ENCODE measurements at regions not wholly inside any gene's neighbourhood (a gene's known extent, or its start where the extent isn't known, plus 50 kb on each side); places are given as distances from the start of the nearest gene placed in this dataset.

DNA sequence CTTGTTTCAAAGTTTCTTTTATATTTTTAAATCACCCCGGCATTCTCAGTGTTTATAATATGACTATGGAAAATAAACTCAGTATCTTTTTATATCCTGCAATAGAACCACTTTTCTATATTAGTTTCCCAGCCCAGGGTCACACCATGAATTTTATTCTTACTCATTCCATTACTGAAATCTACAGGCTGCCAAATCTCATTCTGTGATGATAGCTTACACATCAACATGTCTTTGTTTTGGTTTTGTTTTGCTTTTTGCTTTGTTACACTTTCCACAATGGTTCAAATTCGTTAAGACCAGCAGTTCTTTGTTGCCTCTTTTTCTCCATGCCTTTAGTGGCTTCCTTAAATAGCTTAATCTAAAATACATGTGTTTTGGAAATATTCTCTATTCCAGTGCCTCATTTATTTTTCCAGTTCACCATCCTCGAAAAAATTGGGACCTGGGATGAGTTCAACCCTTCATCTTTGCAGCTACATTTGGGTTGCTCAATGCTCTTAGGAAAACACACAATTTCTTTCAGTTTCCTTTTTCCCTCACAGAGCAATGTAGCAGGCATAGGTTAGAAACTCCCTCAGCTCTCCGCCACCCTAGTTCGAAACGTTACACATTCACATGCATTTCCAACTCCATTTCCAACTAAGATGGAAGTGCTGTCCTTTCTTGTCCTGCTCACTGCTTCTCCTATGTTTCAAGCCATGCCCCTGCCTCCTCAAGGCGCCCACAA is 1146.3 kb downstream of the MAT2B start:
- DNase-seq: no peak

DNA sequence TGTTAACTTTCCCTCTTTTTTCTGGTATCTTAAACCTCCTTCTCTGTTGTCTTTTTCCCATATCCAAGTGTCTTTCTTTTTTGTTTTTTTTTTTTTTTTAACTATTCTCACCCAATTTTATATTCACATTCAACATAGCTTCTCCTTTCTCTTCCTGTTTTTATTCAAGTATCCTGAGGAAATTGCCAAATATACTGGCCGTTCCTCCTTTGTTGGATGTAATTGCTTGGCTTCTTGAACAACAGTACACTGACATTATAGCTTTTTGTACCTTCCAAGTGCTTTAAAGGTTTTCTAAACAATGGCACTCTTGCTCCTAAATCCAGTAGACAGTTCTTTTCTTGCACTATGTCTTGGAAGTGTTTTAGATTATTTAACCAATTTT is 1146.8 kb downstream of the MAT2B start:
- no peak for DNase-seq

DNA sequence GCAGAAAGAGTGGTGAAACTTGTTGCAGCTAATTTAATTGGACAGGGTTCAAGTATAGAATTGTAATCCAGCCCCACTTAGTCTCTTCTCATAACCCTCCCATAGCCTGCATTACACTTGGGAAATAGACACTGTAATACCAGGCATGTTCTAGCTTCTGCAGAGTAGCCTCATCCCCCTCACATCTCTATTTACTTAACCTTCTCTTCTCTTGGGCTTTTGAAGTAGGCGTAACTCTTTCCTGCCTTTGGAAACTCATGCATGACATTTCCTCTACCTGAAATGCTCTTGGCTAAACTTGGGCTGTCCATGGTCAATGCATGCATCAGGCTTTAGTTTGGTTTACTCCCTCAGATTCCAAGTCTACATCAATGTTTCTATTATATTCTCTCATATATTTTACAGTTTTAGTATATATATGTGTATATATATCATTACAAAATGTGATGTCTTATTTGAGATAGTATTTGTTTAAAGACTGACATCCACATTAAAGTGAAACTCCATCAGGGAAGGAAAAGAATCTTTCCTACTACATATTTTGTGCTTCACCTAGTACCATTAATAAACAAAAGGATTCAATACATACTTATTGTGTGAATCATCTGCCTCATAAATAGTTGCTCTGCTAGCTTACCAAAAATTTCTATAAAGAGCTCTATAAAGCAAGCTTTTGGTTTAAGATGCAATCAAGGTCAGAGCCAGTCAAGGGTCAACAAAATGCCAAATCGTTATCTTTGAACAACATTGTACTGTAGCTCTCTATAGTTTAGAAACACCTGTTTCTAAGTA is 1158.0 kb downstream of the MAT2B start:
- DNase-seq: no peak

DNA sequence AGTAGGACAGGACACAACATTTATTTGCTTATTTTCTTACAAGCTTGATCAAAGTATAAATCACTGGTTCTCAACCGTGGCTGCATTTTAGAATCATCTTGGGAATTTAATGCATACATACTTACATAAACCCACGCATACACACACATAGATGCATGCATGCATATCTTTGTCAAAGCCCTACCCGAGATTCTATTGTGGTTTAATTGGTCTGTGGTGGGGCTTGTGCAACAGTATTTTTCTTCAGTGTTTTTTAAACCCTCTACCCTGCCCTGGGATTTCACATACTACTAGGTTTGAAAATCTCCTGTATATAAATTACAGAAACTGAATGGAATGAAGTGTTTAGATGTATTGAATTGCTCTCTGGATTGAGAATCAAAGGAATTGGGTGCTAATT is 1166.2 kb downstream of the MAT2B start:
- DNase-seq: no peak

DNA sequence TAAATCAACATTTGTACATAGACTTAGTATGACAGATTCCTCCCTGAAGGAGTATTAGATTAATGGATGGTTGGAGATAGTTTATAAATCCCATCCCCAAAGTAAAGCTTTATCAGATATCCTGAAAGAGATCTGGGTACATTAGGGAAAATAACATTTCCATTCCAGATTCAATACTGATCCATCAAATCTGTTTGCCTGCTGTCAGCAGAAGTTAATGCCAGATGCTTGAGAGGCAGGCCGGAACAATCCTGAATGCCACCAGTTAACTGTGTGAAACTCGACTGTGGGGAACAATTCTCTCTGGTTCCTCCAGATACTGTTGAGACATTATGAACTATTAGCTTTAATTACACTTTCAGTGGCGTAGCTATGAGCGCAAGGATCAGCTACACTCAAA is 1166.8 kb downstream of the MAT2B start:
- DNase-seq: no peak

DNA sequence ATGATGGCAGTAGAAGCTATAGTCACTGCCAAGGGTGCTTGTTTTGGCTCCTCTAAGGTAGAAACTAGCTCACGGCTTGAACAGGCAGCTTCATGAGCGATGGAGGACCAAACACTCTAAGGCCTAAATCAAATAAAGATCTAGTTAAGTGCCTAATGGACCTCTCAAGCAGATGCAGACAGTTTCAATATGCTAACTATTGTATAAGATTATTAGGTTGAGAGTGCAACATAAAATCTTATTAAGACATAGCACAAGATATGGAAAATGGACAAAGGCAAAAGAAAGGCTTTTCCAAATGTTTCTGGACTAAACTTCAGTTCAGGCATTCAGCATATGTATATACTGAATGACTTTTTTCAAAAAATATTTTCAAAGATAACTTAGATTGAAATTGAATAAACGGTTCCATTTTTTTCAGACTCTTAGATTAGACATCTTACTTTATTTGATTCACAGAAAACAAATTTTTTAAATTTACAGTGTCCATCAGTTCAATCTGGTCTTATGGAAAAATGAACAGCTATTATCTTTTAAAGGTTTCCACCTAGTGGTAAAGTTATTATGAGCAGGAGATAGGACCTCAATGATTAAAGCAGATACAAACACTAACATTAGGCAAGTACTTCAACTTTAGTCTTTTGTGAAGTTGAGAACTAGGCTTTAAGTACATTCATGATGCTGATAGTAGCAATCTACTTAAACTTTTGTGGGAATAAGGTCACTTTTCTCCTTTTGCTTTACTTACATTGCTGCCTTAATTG is 1167.7 kb downstream of the MAT2B start:
- DNase-seq: no peak

DNA sequence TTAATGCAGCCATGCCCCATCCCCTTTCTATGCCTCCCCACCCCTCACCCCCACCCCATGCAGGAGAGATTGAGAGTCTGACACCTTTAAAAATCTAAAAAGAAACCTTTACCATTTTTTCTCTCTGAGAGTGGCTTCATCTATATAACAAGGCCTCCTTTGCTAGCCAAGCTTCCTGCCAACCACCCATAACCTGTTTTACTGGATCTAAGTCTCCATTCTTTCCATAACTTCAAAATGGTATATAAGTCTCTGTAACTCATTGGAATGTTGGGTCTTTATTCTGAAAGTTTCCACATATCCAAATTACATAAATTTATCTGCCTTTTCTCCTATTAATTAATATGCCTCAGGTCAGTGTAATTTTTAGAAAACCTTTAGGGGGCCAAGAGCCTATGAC is 1174.0 kb downstream of the MAT2B start:
- no peak for DNase-seq

DNA sequence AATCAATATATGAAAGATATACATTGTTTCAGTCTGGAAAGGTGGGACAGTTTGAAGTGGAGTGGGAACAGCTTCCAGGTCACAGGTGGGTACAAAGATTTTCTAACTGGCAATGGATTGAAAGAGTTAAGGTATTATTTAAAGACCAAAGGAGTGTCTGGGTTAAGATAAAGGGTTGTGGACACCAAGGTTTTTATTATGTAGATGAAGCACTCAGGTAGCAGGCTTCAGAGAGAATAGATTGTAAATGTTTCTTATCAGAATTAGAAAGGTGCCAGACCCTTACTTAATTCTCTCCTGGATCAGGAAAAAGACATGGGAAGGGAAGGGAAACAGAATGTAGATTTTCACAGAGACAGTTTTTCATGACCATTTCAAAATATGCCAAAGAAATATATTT is 1174.8 kb downstream of the MAT2B start:
- DNase-seq: no peak

DNA sequence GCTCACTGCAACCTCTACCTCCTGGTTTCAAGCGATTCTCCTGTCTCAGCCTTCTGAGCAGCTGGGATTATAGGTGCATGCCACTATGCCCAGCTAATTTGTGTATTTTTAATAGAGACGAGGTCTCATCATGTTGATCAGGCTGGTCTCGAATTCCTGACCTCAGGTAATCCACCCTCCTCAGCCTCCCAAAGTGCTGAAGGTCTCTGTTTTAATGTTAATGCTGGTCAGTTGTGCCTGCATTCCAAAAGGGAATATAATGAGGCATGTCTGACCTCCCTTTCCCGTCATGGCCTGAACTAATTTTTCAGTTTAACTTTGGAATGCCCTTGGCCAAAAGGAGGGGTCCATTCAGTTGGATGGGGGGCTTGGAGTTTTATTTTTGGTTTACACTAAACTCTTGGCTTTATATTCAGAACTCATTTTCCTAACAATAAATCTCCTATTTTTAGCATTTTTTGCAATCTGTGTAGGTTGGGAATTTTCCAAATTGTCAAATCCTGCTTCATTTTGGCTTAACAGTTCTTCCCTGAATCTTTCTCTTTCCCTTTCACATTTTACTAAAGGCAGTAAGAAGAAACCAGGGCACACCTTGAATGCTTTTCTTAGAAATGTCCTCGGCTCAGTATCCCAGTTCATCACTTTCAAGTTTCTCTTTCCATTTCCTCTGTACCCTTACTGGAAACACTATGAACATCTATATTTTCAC is 1175.5 kb downstream of the MAT2B start:
- no peak for DNase-seq

DNA sequence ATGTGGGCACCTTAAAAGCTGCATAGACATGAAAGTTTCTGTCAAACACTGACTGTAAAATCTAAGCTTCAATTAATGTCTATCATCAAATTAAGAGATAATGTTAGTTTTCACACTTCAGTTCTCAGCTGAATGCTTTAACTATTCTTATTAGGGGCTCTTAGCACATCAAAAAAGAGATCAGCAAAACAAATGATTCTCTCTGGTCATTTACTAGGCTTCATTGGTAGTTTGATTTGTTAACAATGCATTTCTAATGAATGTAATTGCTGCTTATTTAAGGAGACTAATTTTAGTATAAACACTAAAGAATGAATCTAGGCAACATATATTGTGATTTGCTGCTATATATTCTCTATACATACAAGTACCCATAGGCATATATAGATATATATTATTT is 1182.0 kb downstream of the MAT2B start:
- no peak for DNase-seq

DNA sequence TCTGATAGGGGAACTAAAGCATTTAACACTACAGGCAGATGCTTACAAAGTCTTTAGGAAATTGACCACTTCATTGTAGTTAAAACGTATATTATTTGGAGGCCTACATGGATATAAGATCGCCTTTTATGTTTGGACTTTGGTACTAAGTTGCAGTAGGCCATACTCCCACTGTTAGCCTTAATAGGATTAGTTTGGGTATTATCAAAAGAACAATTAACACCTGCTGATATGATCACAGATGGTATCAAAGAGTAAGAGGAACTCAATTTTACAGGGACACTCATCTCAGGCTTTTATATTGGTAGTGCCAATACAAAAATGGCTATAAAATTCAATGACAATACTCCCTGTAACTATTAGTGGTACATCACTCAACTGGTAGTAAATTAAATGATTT is 1183.0 kb downstream of the MAT2B start:
- no peak for DNase-seq

DNA sequence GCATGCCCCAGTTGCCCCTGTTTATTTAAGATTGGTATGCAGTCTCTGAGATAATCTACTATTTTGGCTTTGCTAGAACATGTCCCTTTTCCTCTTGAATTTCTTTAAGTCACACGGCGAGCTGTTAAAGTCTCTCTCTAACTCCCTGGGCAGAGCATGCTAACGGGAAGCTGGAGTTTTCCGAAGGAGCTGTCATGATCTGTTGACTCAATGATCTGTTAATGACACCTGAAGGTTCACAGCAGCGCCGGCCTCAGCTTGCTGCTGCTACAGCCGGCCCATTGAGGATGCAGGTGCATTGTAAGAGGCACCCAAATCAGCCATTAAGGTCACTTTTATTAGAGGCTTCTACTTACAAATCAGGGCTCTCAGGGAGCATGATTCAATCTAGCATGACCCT is 1203.4 kb downstream of the MAT2B start:
- DNase-seq: no peak

DNA sequence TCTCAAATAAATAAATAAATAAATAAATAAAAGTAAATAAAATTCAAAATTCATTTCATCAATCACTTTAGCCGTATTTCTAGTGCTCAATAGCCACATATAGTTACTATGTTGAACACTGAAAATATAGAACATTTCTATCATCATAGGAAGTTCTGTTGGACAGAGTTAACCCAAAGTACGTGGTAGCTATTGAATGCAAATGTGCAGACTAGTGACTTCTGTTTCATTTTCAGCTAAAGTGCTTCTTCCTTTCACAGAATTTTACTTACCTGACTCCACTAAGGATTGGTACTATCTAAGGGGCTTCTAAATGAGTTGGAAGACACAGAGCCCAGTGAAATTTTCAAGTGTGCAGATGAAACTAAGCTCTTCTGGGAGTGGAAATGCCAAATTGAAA is 1208.3 kb downstream of the MAT2B start:
- DNase-seq: no peak

DNA sequence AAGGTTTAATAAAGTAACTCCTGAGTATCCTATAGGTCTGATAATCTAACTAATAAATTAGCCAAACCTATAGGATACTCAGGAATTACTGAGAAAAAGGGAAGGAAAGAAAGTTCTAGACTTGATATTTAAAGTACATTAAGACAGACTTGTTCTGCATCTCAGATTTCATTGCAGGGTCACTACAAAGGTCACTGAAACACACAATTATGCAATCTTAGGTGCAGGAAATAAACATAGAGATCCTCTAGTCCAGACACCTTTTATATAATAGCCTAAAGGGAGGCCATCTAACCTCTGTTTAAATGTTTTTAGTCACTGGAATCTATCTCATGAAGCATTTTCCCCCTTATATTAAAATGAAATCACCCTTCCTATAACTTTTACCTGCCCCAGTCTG is 1215.7 kb downstream of the MAT2B start:
- DNase-seq: no peak

DNA sequence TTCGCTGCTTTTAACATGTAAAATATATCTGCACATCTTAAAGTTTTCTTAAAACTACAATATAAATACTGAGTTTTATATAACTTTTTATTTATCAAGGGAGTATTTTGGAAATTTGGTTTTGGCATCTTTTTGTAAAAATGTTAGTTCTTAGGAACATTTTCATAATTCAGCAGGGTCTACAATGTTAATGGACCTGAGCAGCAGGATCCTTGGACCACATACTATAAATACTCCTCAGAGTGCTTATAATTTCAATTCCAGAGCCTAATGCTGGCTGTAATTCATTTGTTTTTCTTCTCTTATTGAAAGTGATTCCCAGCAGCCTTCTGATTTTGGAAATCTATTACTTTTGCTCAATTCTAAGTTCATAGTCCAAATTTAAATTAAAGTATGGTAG is 1216.2 kb downstream of the MAT2B start:
- DNase-seq: no peak

DNA sequence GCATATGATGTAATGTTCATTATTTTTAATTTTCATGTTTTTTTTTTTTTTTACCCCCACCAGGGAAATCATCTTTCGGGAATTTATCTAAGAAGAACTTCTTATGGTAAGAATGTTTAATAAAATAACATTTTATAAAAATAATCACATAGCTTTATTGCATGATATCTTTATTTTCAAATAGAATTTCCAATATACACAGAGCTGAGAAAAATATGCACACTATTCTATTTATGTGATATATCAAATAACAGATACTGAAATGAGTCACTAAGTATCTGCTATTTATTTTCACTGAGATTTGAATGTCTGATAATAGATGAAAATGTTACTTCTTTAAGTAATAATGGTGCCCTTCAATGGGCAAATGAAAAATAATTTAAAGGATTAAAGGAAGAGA is 1217.3 kb downstream of the MAT2B start:
- no peak for DNase-seq

DNA sequence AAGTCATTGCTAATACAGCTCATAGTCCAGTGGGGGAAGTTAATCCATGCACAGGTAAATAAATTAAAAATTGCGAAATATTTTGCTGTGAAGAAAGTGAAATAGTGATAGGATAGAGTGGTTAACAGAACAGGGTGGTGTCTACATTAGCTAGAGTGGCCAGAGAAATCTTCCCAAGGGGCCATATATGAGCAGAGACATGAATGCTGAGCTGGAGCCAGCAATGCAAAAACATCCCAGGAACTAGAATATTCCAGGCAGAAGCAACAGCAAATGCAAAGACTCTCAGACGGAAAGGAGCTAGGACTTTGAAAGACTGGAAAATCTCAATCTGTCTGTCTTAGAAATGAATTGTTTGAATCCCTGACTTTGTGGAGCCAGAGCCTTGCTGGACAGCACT is 1221.6 kb downstream of the MAT2B start:
- DNase-seq: no peak

DNA sequence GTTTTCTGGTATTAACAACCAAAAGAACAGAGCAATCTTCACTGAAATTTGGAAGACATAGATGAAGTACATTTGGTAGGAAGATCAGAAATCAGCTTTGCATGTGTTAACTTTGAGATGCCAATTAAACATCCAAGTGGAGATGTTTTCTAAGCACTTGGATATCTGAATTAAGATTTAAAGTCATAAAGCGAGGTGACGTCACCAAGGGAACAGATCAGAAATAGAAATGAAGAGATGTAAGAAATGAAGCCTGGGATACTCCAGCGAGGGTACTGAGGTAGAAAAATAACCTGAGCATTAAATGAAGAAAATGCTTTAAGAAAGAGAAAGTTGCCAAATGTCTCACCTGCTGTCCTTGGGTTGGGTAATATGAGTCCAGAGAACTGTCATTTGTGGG is 1223.3 kb downstream of the MAT2B start:
- DNase-seq: no peak

DNA sequence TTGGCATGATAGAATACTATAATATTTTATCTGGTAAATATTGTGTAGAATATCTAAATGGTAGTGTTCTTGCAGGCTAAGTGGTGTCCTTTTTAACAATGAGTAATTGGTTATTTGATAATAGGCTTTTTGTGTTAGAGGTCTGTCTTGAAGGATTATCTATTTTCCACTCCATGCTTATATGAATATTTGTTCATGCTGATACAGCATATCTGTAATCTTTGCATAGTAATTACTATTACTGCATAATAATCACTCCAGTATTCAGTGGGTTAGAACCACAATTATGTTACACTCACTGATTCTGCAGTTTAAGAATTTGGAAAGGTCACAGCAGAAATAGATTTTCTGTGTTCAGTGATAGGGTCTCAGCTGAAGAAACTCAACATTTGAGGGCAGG is 1229.9 kb downstream of the MAT2B start:
- no peak for DNase-seq

DNA sequence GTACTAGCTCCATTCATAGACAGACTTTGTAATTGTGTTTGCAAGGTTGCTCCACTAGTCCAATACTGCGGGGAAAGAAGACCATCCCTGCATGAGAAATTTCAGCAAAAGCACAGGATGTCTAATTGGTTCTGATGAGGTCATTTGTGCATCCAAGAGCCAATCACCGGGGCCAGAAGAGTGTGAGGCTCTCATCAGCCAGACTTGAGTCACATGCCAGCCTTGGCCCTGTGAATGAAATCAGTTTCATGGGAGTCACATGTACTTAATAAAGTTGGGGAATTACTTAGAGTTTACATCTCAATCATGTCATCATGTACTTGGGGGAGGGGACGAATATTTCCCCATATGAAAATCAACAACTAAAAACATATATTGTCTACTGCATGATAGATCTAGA is 1236.0 kb downstream of the MAT2B start:
- no peak for DNase-seq

DNA sequence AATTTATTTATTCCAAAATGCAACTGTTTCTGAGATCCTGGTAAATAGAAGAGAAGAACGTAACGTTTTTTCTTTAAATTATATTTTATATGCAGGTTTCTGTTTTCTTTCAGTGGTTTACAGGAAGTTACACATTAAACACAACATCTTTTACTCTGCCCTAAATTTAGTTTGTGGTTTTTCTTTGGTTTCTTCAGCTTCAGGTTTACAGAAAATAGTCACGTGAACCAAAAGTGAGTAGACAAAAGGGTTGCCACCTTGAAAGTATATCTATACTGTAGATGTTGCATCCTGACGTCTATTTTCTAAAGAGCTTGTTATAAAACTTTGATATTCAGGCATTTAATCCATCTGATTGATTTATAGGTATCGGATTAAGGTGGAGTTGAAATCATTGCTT is 1236.6 kb downstream of the MAT2B start:
- DNase-seq: no peak

DNA sequence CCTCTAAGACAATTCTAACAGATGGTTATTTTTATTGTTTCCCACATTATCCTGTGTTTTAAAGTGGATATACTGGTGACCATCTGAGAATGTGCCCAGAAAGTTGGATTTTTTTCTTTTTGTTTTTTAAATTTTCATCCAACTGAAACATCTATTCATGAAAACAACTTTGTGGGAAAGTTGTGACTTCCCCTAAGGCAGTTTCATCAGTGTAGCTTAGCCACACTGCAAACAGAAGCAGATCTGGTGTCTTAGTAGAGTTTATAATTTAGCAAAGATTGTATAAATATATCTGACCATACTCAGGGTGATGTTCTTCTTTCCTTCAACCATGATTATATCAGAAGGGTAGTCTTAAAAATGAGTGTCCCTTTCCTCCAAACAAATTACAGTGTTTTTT is 1241.3 kb downstream of the MAT2B start:
- DNase-seq: no peak

DNA sequence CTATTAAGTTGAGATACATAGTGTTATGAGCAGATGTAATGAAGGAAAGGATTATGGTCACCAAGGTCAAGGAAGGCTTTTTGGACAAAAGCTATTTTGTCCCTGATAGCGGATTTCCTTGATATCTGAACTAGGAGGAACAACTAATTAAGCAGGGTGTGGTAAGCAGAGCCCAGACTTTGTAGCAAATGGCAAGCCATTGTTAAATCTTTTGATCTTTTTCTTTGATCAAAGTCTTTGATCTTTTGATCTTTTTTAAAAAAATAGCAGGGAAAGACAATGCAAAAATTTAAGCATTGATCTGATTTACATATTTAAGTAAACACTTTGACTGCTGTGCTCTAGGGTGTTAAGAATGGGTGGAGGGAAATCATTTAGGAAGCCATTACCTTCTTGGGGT is 1242.0 kb downstream of the MAT2B start:
- no peak for DNase-seq

Measured in SIG-M5 (cell line).